Endothelial cell of umbilical vein (primary cell): ENCODE measurements at regions not wholly inside any gene's neighbourhood (a gene's known extent, or its start where the extent isn't known, plus 50 kb on each side); places are given as distances from the start of the nearest gene placed in this dataset.

Source experiments
- BruUV-seq: library from RNA; stranded (reverse); fragments of 400-500 nt; replicated peaks from 2 replicates; lab custom pipeline; 2021; lab: Mats Ljungman, UMichigan
- CTCF ChIA-PET: fragments of 300-600, 350-600 bp; sonication (Branson Sonifier 250); formaldehyde crosslinking; loops from one replicate; lab custom pipeline; 2021; ENCODE audit warnings: antibody characterized with exemption, inconsistent platforms; lab: Charles Lee
- POLR2A ChIA-PET: fragments of 300-600, 350-600 bp; sonication (Branson Sonifier 250); formaldehyde crosslinking; loops from one replicate; lab custom pipeline; 2021; ENCODE audit warnings: antibody characterized with exemption, inconsistent platforms; lab: Charles Lee
- DNase-seq: peaks from one replicate; pipeline ENCODE4 v3.0.0-alpha.2; 2011; ENCODE audit warnings: low read depth, low spot score
- FAIRE-seq: peaks from 2 replicates; lab custom pipeline; 2011; peaks lifted over from hg19 to GRCh38; lab: Jason Lieb, UNC
- H2AFZ ChIP-seq: 2 replicates; pipeline ENCODE4 v1.6.0; 2012; ENCODE audit warnings: low read depth, low read length, control low read depth, inconsistent platforms
- H3K27ac ChIP-seq: 2 replicates; pipeline ENCODE4 v1.5.1; 2011; ENCODE audit warnings: low read depth, mild to moderate bottlenecking, control low read depth, low read length, moderate library complexity; ENCODE audit not compliant: insufficient read depth
- H3K27me3 ChIP-seq, 2 experiments: 2 replicates each; pipeline versions ENCODE4 v1.6.0 to v1.6.1; 2011; ENCODE audit warnings: low read length in 2 of 2, mixed read lengths in 1 of 2; ENCODE audit not compliant: control insufficient read depth in 2 of 2, insufficient read depth in 2 of 2
- H3K36me3 ChIP-seq, 2 experiments: 2 replicates in 1 of 2; 3 replicates in 1 of 2; pipeline ENCODE4 v1.5.1; 2011; ENCODE audit warnings: low read length in 2 of 2, mild to moderate bottlenecking in 1 of 2, moderate library complexity in 1 of 2; ENCODE audit not compliant: control insufficient read depth in 2 of 2, insufficient read depth in 2 of 2; ENCODE audit errors: extremely low read depth in 1 of 2
- H3K4me1 ChIP-seq: 3 replicates; pipeline ENCODE4 v1.5.1; 2011; ENCODE audit warnings: mild to moderate bottlenecking, low read length; ENCODE audit not compliant: control insufficient read depth, insufficient read depth; ENCODE audit errors: extremely low read depth
- H3K4me2 ChIP-seq: 2 replicates; pipeline ENCODE4 v1.6.1; 2011; ENCODE audit warnings: low read length, control low read depth, mixed read lengths; ENCODE audit not compliant: insufficient read depth
- H3K4me3 ChIP-seq, 3 experiments: fragments of 200-600 bp in 1 of 3; sonication (generic), shearing (Covaris generic) in 1 of 3; replicated peaks in 1 of 3; 2 replicates each; pipeline ENCODE4 v1.5.1; 2011 to 2016; ENCODE audit warnings: control low read depth in 3 of 3, low read length in 3 of 3, mild to moderate bottlenecking in 2 of 3, inconsistent platforms in 1 of 3, low read depth in 1 of 3, moderate library complexity in 1 of 3; ENCODE audit not compliant: insufficient read depth in 1 of 3
- H3K79me2 ChIP-seq: 2 replicates; pipeline ENCODE4 v1.6.0; 2012; ENCODE audit warnings: low read length, inconsistent platforms; ENCODE audit not compliant: control insufficient read depth, insufficient read depth
- H3K9ac ChIP-seq: replicated peaks from 2 replicates; pipeline ENCODE3; 2011; ENCODE audit warnings: low read length, control low read depth; ENCODE audit not compliant: insufficient read depth; ENCODE audit errors: extremely low read depth
- H3K9me1 ChIP-seq: replicated peaks from 3 replicates; pipeline ENCODE4 v1.6.0; 2011; ENCODE audit warnings: mild to moderate bottlenecking, low read length; ENCODE audit not compliant: control insufficient read depth, insufficient read depth; ENCODE audit errors: extremely low read depth
- H3K9me3 ChIP-seq: replicated peaks from 2 replicates; pipeline ENCODE4 v1.5.1; 2012; ENCODE audit warnings: low read length, inconsistent platforms; ENCODE audit not compliant: control insufficient read depth, insufficient read depth
- H4K20me1 ChIP-seq: replicated peaks from 2 replicates; pipeline ENCODE3; 2011; ENCODE audit warnings: mild to moderate bottlenecking, low read length; ENCODE audit not compliant: control insufficient read depth, insufficient read depth; ENCODE audit errors: extremely low read depth
- CTCF ChIP-seq, 2 donors: IDR thresholded peaks; 1 replicate in 1 of 2; 2 replicates in 1 of 2; pipeline ENCODE4 v1.5.1; 2011; ENCODE audit warnings: low read length in 2 of 2, mild to moderate bottlenecking in 2 of 2, moderate library complexity in 2 of 2, control low read depth in 1 of 2, inconsistent platforms in 1 of 2, low read depth in 1 of 2; ENCODE audit not compliant: insufficient read depth in 1 of 2; ENCODE audit errors: extremely low read depth in 1 of 2
- EZH2 ChIP-seq: IDR thresholded peaks from 2 replicates; pipeline ENCODE4 v1.6.1; 2012; ENCODE audit warnings: borderline replicate concordance, low read depth, mild to moderate bottlenecking, moderate library complexity, low read length, inconsistent platforms; ENCODE audit not compliant: severe bottlenecking
- FOS ChIP-seq: IDR thresholded peaks from 2 replicates; pipeline ENCODE4 v1.6.1; 2011; ENCODE audit warnings: mild to moderate bottlenecking, low read length, moderate library complexity, borderline replicate concordance; ENCODE audit not compliant: insufficient read depth
- GATA2 ChIP-seq: IDR thresholded peaks from 2 replicates; pipeline ENCODE4 v1.7.0; 2011; ENCODE audit warnings: low read depth, mild to moderate bottlenecking, moderate library complexity, mixed read lengths, low read length; ENCODE audit not compliant: insufficient read length, insufficient read depth
- JUN ChIP-seq: IDR thresholded peaks from 2 replicates; pipeline ENCODE4 v1.6.1; 2011; ENCODE audit warnings: borderline replicate concordance, low read depth; ENCODE audit not compliant: insufficient read length, insufficient read depth
- MAX ChIP-seq: IDR thresholded peaks from 2 replicates; pipeline ENCODE4 v1.6.1; 2011; ENCODE audit not compliant: insufficient read depth, insufficient read length
- MYC ChIP-seq: IDR thresholded peaks from one replicate; pipeline ENCODE4 v1.6.1; 2011; ENCODE audit warnings: mild to moderate bottlenecking, low read depth, low read length
- POLR2A ChIP-seq: IDR thresholded peaks from 2 replicates; pipeline ENCODE4 v1.6.1; 2012; ENCODE audit warnings: low read depth, mild to moderate bottlenecking, control low read depth, low read length
- POLR2AphosphoS5 ChIP-seq: IDR thresholded peaks from 2 replicates; pipeline ENCODE4 v1.6.1; 2012; ENCODE audit warnings: low read depth, mild to moderate bottlenecking, control low read depth, low read length, moderate library complexity; ENCODE audit not compliant: insufficient read depth
- dilution Hi-C: fragments of 300-500 bp; cut with MboI; formaldehyde crosslinking; loops from one replicate; pipeline ENCODE4 v1.15.0; 2019; ENCODE audit warnings: low sequenced_read_pairs; ENCODE audit not compliant: extremely low pct_ligation_motif_present
- intact Hi-C: fragments of 100-400 bp; cut with micrococcal nuclease; formaldehyde crosslinking; loops from one replicate; pipeline ENCODE4 v1.10.0; 2022

DNA sequence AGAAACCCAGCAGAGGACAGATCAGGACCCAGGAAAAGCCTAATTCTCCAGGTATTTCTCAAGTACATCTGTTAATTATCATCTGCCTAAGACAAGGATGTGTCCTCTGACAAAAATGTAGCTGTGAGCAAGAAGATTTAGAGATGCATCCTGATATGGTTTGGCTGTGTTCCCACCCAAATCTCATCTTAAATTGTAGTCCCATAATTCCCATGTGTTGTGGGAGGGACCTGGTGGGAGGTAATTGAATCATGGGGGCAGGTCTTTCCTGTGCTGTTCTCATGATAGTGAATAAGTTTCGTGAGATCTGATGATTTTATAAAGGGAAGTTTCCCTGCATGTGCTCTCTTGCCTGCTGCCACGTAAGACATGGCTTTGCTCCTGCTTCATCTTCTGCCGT lies 381.8 kb downstream of the BUD13 start:
- CTCF ChIA-PET, result no interaction called here
- no peaks in the 10 kb centered on the region for H3K9me3 ChIP-seq
- dilution Hi-C loops (no loop called here), intact Hi-C loops (no loop called here)
- no peaks in the 10 kb centered on the region for H3K79me2 ChIP-seq
- no peaks in the 10 kb centered on the region for H3K36me3 ChIP-seq
- no TSS peak for BruUV-seq
- TF ChIP-seq MYC, result no peak
- no peak for TF ChIP-seq POLR2AphosphoS5
- no peak for TF ChIP-seq GATA2
- no peak for TF ChIP-seq MAX
- TF ChIP-seq EZH2, result no peak
- no peak for TF ChIP-seq CTCF (IDR thresholded peaks at IDR 0.05; ENCODE audit: extremely low read depth in 1 of 2, insufficient read depth in 1 of 2, low read depth in 1 of 2, low read length in 2 of 2)
- TF ChIP-seq POLR2A, result no peak
- TF ChIP-seq JUN, result no peak
- TF ChIP-seq FOS, result no peak
- POLR2A ChIA-PET, result no interaction called here
- no peak overlapping the region for H3K27ac ChIP-seq
- H3K9ac ChIP-seq, result no peak overlapping the region
- H3K4me1 ChIP-seq, result peaks cover 2% of the 10 kb centered on the region
- H2AFZ ChIP-seq, result no peak overlapping the region
- DNase-seq (no peak), FAIRE-seq (no peak)
- H4K20me1 ChIP-seq, result no peaks in the 10 kb centered on the region
- H3K27me3 ChIP-seq, result no peaks in the 10 kb centered on the region
- H3K4me3 ChIP-seq, result no peak overlapping the region
- no peaks in the 10 kb centered on the region for H3K9me1 ChIP-seq
- H3K4me2 ChIP-seq, result no peak overlapping the region
